Ishikawa (cell line): ENCODE measurements at regions not wholly inside any gene's neighbourhood (a gene's known extent, or its start where the extent isn't known, plus 50 kb on each side); places are given as distances from the start of the nearest gene placed in this dataset.

Source experiments
- CREB1 ChIP-seq: IDR thresholded peaks from 2 replicates; pipeline ENCODE4 v1.6.1; 2012; ENCODE audit warnings: low read depth
- FOXM1 ChIP-seq: IDR thresholded peaks from 2 replicates; pipeline ENCODE4 v1.6.1; 2012; ENCODE audit warnings: low read depth, borderline replicate concordance
- RAD21 ChIP-seq: IDR thresholded peaks from 2 replicates; pipeline ENCODE4 v1.6.1; 2012; ENCODE audit warnings: low read depth
- TCF12 ChIP-seq: IDR thresholded peaks from 2 replicates; pipeline ENCODE4 v1.6.1; 2012; ENCODE audit warnings: low read depth
- YY1 ChIP-seq: IDR thresholded peaks from 2 replicates; pipeline ENCODE4 v1.6.1; 2012; ENCODE audit warnings: low read depth

DNA sequence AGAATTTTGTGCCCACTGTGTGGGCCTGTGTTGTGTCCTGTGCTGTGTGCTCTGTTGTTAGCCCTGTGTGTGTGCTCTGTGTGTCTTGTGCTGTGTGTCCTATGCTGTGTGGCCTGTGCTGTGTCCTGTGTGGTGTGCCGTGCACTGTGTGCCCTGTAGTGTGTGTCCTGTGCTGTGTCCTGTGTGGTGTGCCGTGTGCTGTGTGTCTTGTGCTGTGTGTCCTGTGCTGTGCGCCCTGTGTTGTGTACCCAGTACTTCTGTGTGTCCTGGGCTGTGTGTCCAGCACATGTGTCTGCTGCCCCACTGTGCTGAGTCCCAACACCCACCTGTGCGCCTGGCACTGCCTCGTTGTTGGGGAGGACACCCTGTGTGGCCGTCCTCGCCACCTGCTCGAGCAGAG, 53.2 kb upstream of the CHRNA7 start:
- no peak for TF ChIP-seq YY1
- no peak for TF ChIP-seq RAD21
- no peak for TF ChIP-seq TCF12
- TF ChIP-seq FOXM1, result no peak
- TF ChIP-seq CREB1, result no peak
